H1 (cell line): ENCODE measurements at regions not wholly inside any gene's neighbourhood (a gene's known extent, or its start where the extent isn't known, plus 50 kb on each side); places are given as distances from the start of the nearest gene placed in this dataset.

ENCODE experiments used
- CTCF ChIA-PET: fragments of 300-600 bp; sonication (Branson Sonifier 250); formaldehyde crosslinking; loops from one replicate; lab custom pipeline; 2021; ENCODE audit not compliant: partially characterized antibody; lab: Charles Lee
- POLR2A ChIA-PET: fragments of 300-600 bp; sonication (Branson Sonifier 250); formaldehyde crosslinking; loops from one replicate; lab custom pipeline; 2021; ENCODE audit warnings: inconsistent platforms; ENCODE audit not compliant: partially characterized antibody; lab: Charles Lee
- DNase-seq, 2 experiments: peaks; one replicate each; pipeline versions ENCODE4 v3.0.0 to v3.0.0-alpha.2; 2010 to 2022; ENCODE audit warnings: low spot score in 2 of 2, low read depth in 1 of 2, mixed read lengths in 1 of 2
- FAIRE-seq: peaks from 2 replicates; lab custom pipeline; 2011; peaks lifted over from hg19 to GRCh38; lab: Jason Lieb, UNC
- H2AFZ ChIP-seq: 2 replicates; pipeline ENCODE4 v1.8.1; 2012; ENCODE audit warnings: low read length, inconsistent platforms
- H2AK5ac ChIP-seq: 2 replicates; pipeline ENCODE4 v1.6.1; 2013; ENCODE audit warnings: low read depth, low read length
- H2BK120ac ChIP-seq: replicated peaks from 2 replicates; pipeline ENCODE3; 2013; ENCODE audit warnings: low read depth, low read length, inconsistent platforms
- H2BK12ac ChIP-seq: 2 replicates; pipeline ENCODE4 v1.6.1; 2013; ENCODE audit warnings: low read depth, low read length
- H2BK15ac ChIP-seq: 2 replicates; pipeline ENCODE4 v1.6.1; 2013; ENCODE audit warnings: low read length
- H2BK20ac ChIP-seq: 2 replicates; pipeline ENCODE4 v1.6.1; 2013; ENCODE audit warnings: low read length
- H2BK5ac ChIP-seq: 2 replicates; pipeline ENCODE4 v1.6.1; 2013; ENCODE audit warnings: low read depth, low read length
- H3K14ac ChIP-seq: 2 replicates; pipeline ENCODE4 v1.6.1; 2013; ENCODE audit warnings: inconsistent platforms; ENCODE audit not compliant: insufficient read length
- H3K18ac ChIP-seq: 2 replicates; pipeline ENCODE4 v1.6.1; 2013; ENCODE audit warnings: low read length; ENCODE audit errors: extremely low read depth
- H3K23ac ChIP-seq: 2 replicates; pipeline ENCODE4 v1.6.1; 2013; ENCODE audit warnings: inconsistent platforms; ENCODE audit not compliant: insufficient read length
- H3K23me2 ChIP-seq: 2 replicates; pipeline ENCODE4 v1.6.1; 2013; ENCODE audit warnings: low read depth, low read length
- H3K27ac ChIP-seq: 2 replicates; pipeline ENCODE4 v1.6.1; 2011; ENCODE audit warnings: low read depth, low read length, inconsistent platforms
- H3K27me3 ChIP-seq, 4 experiments: replicated peaks in 1 of 4; 1 replicate in 1 of 4; 2 replicates in 3 of 4; pipeline versions ENCODE4 v1.6.1 to v1.8.1; 2011 to 2013; ENCODE audit warnings: low read length in 3 of 4, mild to moderate bottlenecking in 3 of 4, inconsistent platforms in 2 of 4, mixed read lengths in 2 of 4, moderate library complexity in 1 of 4; ENCODE audit not compliant: control insufficient read depth in 3 of 4, insufficient read depth in 3 of 4; ENCODE audit errors: extremely low read depth in 1 of 4
- H3K36me3 ChIP-seq, 4 experiments: 2 replicates each; pipeline versions ENCODE4 v1.6.1 to v1.8.1; 2011 to 2013; ENCODE audit warnings: mild to moderate bottlenecking in 4 of 4, low read length in 3 of 4, moderate library complexity in 2 of 4, control low read depth in 1 of 4, inconsistent platforms in 1 of 4; ENCODE audit not compliant: insufficient read depth in 4 of 4, control insufficient read depth in 2 of 4
- H3K4ac ChIP-seq: replicated peaks from 2 replicates; pipeline ENCODE3; 2013; ENCODE audit warnings: low read length, low read depth, mixed read lengths, inconsistent platforms; ENCODE audit not compliant: insufficient read length
- H3K4me1 ChIP-seq, 4 experiments: replicated peaks in 1 of 4; 1 replicate in 1 of 4; 2 replicates in 3 of 4; pipeline versions ENCODE4 v1.6.1 to v1.8.1; 2011 to 2013; ENCODE audit warnings: low read length in 3 of 4, inconsistent platforms in 2 of 4, mixed read lengths in 1 of 4; ENCODE audit not compliant: insufficient read depth in 4 of 4, control insufficient read depth in 3 of 4
- H3K4me2 ChIP-seq, 2 experiments: 2 replicates each; pipeline versions ENCODE4 v1.6.1 to v1.8.1; 2011 to 2013; ENCODE audit warnings: low read depth in 2 of 2, low read length in 2 of 2, control low read depth in 1 of 2, inconsistent platforms in 1 of 2, mild to moderate bottlenecking in 1 of 2; ENCODE audit not compliant: insufficient read depth in 1 of 2
- H3K4me3 ChIP-seq, 4 experiments: fragments of 200-600, 300-600 bp in 1 of 4; sonication (generic), shearing (Covaris generic), sonication (Bioruptor Twin) in 1 of 4; 2 replicates each; pipeline versions ENCODE4 v1.5.1 to v1.8.1; 2011 to 2016; ENCODE audit warnings: low read length in 4 of 4, low read depth in 3 of 4, control low read depth in 2 of 4, inconsistent platforms in 2 of 4, mild to moderate bottlenecking in 2 of 4, mixed read lengths in 1 of 4, moderate library complexity in 1 of 4; ENCODE audit not compliant: insufficient read depth in 2 of 4; ENCODE audit errors: extremely low read depth in 1 of 4
- H3K56ac ChIP-seq: replicated peaks from 2 replicates; pipeline ENCODE3; 2013; ENCODE audit warnings: low read depth, mild to moderate bottlenecking, mixed read lengths, low read length, inconsistent platforms; ENCODE audit not compliant: insufficient read length
- H3K79me1 ChIP-seq: 2 replicates; pipeline ENCODE4 v1.6.1; 2013; ENCODE audit warnings: low read depth, low read length, control low read depth
- H3K79me2 ChIP-seq, 2 experiments: 2 replicates each; pipeline versions ENCODE4 v1.6.1 to v1.8.1; 2012 to 2013; ENCODE audit warnings: low read length in 2 of 2, mild to moderate bottlenecking in 2 of 2, inconsistent platforms in 1 of 2; ENCODE audit not compliant: insufficient read depth in 2 of 2, control insufficient read depth in 1 of 2
- H3K9ac ChIP-seq, 4 experiments: replicated peaks in 1 of 4; 1 replicate in 1 of 4; 2 replicates in 3 of 4; pipeline versions ENCODE4 v1.6.1 to v1.8.1; 2011 to 2013; ENCODE audit warnings: low read depth in 3 of 4, low read length in 3 of 4, control low read depth in 2 of 4, mild to moderate bottlenecking in 2 of 4, moderate library complexity in 2 of 4, inconsistent platforms in 1 of 4; ENCODE audit errors: extremely low read depth in 1 of 4
- H3K9me3 ChIP-seq, 2 experiments: 2 replicates each; pipeline versions ENCODE4 v1.6.1 to v1.8.1; 2012 to 2013; ENCODE audit warnings: mild to moderate bottlenecking in 2 of 2, moderate library complexity in 2 of 2, control low read depth in 1 of 2, inconsistent platforms in 1 of 2, low read depth in 1 of 2, low read length in 1 of 2, mixed read lengths in 1 of 2; ENCODE audit not compliant: insufficient read depth in 2 of 2
- H4K20me1 ChIP-seq, 2 experiments: replicated peaks in 1 of 2; 2 replicates each; pipeline versions ENCODE3 to v1.8.1; 2011 to 2013; ENCODE audit warnings: inconsistent platforms in 2 of 2, low read length in 2 of 2, mild to moderate bottlenecking in 1 of 2; ENCODE audit not compliant: insufficient read depth in 2 of 2, control insufficient read depth in 1 of 2
- H4K5ac ChIP-seq: 2 replicates; pipeline ENCODE4 v1.6.1; 2013; ENCODE audit warnings: low read length, low read depth, mixed read lengths, inconsistent platforms; ENCODE audit not compliant: insufficient read length
- H4K8ac ChIP-seq: 2 replicates; pipeline ENCODE4 v1.8.0; 2013; ENCODE audit warnings: mild to moderate bottlenecking, moderate library complexity, low read length, inconsistent platforms; ENCODE audit not compliant: insufficient read depth; ENCODE audit errors: extremely low read depth
- H4K91ac ChIP-seq: replicated peaks from 2 replicates; pipeline ENCODE3; 2013; ENCODE audit warnings: low read length, mixed read lengths, inconsistent platforms; ENCODE audit not compliant: insufficient read length
- ASH2L ChIP-seq: fragments of 200-600, 300-600 bp; sonication (generic); IDR thresholded peaks from one replicate; pipeline ENCODE4 v1.7.1; 2017; ENCODE audit warnings: low read length
- CEBPB ChIP-seq: IDR thresholded peaks from 2 replicates; pipeline ENCODE4 v1.6.1; 2012; ENCODE audit warnings: low read depth, low read length
- EZH2 ChIP-seq: fragments of 200-600 bp; sonication (generic); IDR thresholded peaks from 2 replicates; pipeline ENCODE4 v1.7.1; 2012; ENCODE audit warnings: low read depth, mild to moderate bottlenecking, moderate library complexity, low read length, inconsistent platforms; ENCODE audit not compliant: severe bottlenecking
- SP2 ChIP-seq: IDR thresholded peaks from 2 replicates; pipeline ENCODE4 v1.6.1; 2012; ENCODE audit warnings: mild to moderate bottlenecking, low read length, inconsistent platforms
- WGBS, 2 experiments: shearing (Covaris generic) in 1 of 2; methylation state at CpG; one replicate each; pipeline versions ENCODE4 v1.1.6 to v1.1.7; 2013 to 2015; ENCODE audit warnings: low lambda C conversion rate in 2 of 2, mixed read lengths in 2 of 2, inconsistent platforms in 1 of 2, low coverage in 1 of 2, missing lambda C conversion rate in 1 of 2; ENCODE audit not compliant: insufficient replicate concordance in 2 of 2, insufficient coverage in 1 of 2, insufficient read length in 1 of 2; ENCODE audit errors: extremely low coverage in 1 of 2, missing lambda C conversion rate in 1 of 2; 5-methylcytosine and 5-hydroxymethylcytosine counted together

GRCh38 chr10:121403527-121403926, 194.7 kb downstream of the FGFR2 start:
- Histone ChIP-seq H2BK20ac (no peak overlapping the region), H3K4me3 (no peak overlapping the region), H2BK12ac (no peak overlapping the region), H3K36me3 (no peaks in the 10 kb centered on the region), H2AFZ (no peak overlapping the region), H2AK5ac (no peak overlapping the region), H3K56ac (no peak overlapping the region), H3K4ac (no peak overlapping the region), H3K23ac (no peak overlapping the region), H3K23me2 (no peaks in the 10 kb centered on the region), H4K5ac (no peak overlapping the region), H3K79me2 (no peaks in the 10 kb centered on the region), H3K4me1 (no peaks in the 10 kb centered on the region), H3K27me3 (no peaks in the 10 kb centered on the region), H2BK5ac (no peak overlapping the region), H3K18ac (no peak overlapping the region), H3K14ac (no peak overlapping the region), H3K9ac (no peak overlapping the region), H4K91ac (no peak overlapping the region), H2BK15ac (no peak overlapping the region), H3K79me1 (no peaks in the 10 kb centered on the region), H4K20me1 (no peaks in the 10 kb centered on the region), H4K8ac (no peak overlapping the region), H3K27ac (no peak overlapping the region), H2BK120ac (no peak overlapping the region), H3K4me2 (no peak overlapping the region), H3K9me3 (no peaks in the 10 kb centered on the region)
- CTCF ChIA-PET = no interaction called here
- FAIRE-seq = no peak
- TF ChIP-seq EZH2 = no peak
- no peak for TF ChIP-seq CEBPB
- TF ChIP-seq ASH2L = no peak
- TF ChIP-seq SP2 = no peak
- DNase-seq = no peak
- POLR2A ChIA-PET = no interaction called here
- WGBS, 2 experiments = 92% methylated on average over 5 of the region's 5 CpGs; no CpG with 5 or more reads in 1 of the 2 experiments
